Astrocyte (in vitro differentiated cells and primary cell): ENCODE measurements at regions not wholly inside any gene's neighbourhood (a gene's known extent, or its start where the extent isn't known, plus 50 kb on each side); places are given as distances from the start of the nearest gene placed in this dataset.

Experiments used
- DNase-seq: peaks from one replicate; pipeline ENCODE4 v3.0.0-alpha.2; 2010; ENCODE audit warnings: low read depth
- FAIRE-seq: peaks from 2 replicates; lab custom pipeline; 2011; peaks lifted over from hg19 to GRCh38; lab: Jason Lieb, UNC
- H2AFZ ChIP-seq: 2 replicates; pipeline ENCODE4 v1.6.0; 2012; ENCODE audit warnings: low read depth, low read length, inconsistent platforms
- H3K27ac ChIP-seq: 2 replicates; pipeline ENCODE4 v1.5.1; 2011; ENCODE audit warnings: low read depth, low read length, inconsistent platforms
- H3K27me3 ChIP-seq: 2 replicates; pipeline ENCODE4 v1.6.0; 2011; ENCODE audit warnings: low read length, inconsistent platforms; ENCODE audit not compliant: insufficient read depth
- H3K36me3 ChIP-seq: 2 replicates; pipeline ENCODE4 v1.5.1; 2011; ENCODE audit warnings: low read length, inconsistent platforms; ENCODE audit not compliant: insufficient read depth
- H3K4me1 ChIP-seq: 2 replicates; pipeline ENCODE4 v1.5.1; 2011; ENCODE audit warnings: low read length, inconsistent platforms; ENCODE audit not compliant: insufficient read depth
- H3K4me2 ChIP-seq: 2 replicates; pipeline ENCODE4 v1.6.0; 2012; ENCODE audit warnings: low read length, inconsistent platforms
- H3K4me3 ChIP-seq: 2 replicates; pipeline ENCODE4 v1.5.1; 2011; ENCODE audit warnings: low read depth, mild to moderate bottlenecking, low read length, inconsistent platforms; ENCODE audit not compliant: insufficient read depth
- H3K79me2 ChIP-seq: 2 replicates; pipeline ENCODE4 v1.6.0; 2012; ENCODE audit warnings: mild to moderate bottlenecking, low read length, inconsistent platforms; ENCODE audit not compliant: insufficient read depth
- H3K9ac ChIP-seq: 2 replicates; pipeline ENCODE4 v1.6.0; 2012; ENCODE audit warnings: mild to moderate bottlenecking, low read length, inconsistent platforms
- H3K9me3 ChIP-seq: 2 replicates; pipeline ENCODE4 v1.5.1; 2012; ENCODE audit warnings: low read depth, mild to moderate bottlenecking, low read length, inconsistent platforms; ENCODE audit not compliant: insufficient read depth
- H4K20me1 ChIP-seq: 2 replicates; pipeline ENCODE4 v1.6.0; 2012; ENCODE audit warnings: low read length, inconsistent platforms; ENCODE audit not compliant: insufficient read depth
- H3K27ac Mint-ChIP-seq: one replicate; pipeline ENCODE4 v1.8.0; 2021; ENCODE audit warnings: mild to moderate bottlenecking, mixed read lengths; ENCODE audit not compliant: unreplicated experiment
- H3K27me3 Mint-ChIP-seq: one replicate; pipeline ENCODE4 v1.8.0; 2021; ENCODE audit warnings: low read depth, mixed read lengths; ENCODE audit not compliant: unreplicated experiment
- H3K36me3 Mint-ChIP-seq: one replicate; pipeline ENCODE4 v1.8.0; 2021; ENCODE audit warnings: low read depth, mixed read lengths; ENCODE audit not compliant: unreplicated experiment
- H3K4me1 Mint-ChIP-seq: one replicate; pipeline ENCODE4 v1.8.0; 2021; ENCODE audit warnings: low read depth, mixed read lengths; ENCODE audit not compliant: unreplicated experiment
- H3K4me3 Mint-ChIP-seq: one replicate; pipeline ENCODE4 v1.8.0; 2021; ENCODE audit warnings: mild to moderate bottlenecking, moderate library complexity, mixed read lengths; ENCODE audit not compliant: unreplicated experiment
- H3K9me3 Mint-ChIP-seq: one replicate; pipeline ENCODE4 v1.8.0; 2021; ENCODE audit warnings: mild to moderate bottlenecking, mixed read lengths; ENCODE audit not compliant: unreplicated experiment
- CTCF ChIP-seq: IDR thresholded peaks from 2 replicates; pipeline ENCODE4 v1.5.1; 2011; ENCODE audit warnings: low read depth, mild to moderate bottlenecking, inconsistent platforms, low read length, moderate library complexity; ENCODE audit not compliant: insufficient read depth
- EZH2 ChIP-seq: IDR thresholded peaks from 2 replicates; pipeline ENCODE4 v1.6.1; 2012; ENCODE audit warnings: mild to moderate bottlenecking, low read length, inconsistent platforms; ENCODE audit not compliant: insufficient read depth

DNA sequence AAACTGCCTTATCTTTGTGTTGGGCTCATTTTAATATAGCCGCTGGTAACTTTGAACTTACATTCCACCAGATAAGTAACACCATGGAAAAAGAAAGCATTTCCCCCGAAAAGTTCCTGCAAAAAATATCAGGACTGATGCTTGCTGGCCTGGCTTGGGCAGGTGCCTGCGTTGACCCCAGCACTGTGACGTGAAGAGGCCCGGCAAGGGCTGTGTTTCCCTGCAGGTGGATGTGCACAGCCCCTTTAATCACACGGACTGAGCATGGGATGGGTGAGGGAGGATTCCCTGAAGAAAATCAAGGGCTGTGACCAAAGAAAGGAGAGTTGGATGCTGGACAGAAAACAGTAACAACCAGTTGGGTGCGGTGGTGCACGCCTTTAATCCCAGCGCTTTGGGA is 138.2 kb downstream of the NSG2 start:
- TF ChIP-seq CTCF (no peak), EZH2 (no peak)
- Histone ChIP-seq H3K4me2 (no peak overlapping the region), H3K79me2 (no peaks in the 10 kb centered on the region), H3K4me1 (no peaks in the 10 kb centered on the region), H3K4me3 (no peak overlapping the region), H3K27me3 (no peaks in the 10 kb centered on the region), H3K27ac (no peak overlapping the region), H3K9me3 (no peaks in the 10 kb centered on the region), H4K20me1 (no peaks in the 10 kb centered on the region), H3K9ac (no peak overlapping the region), H3K36me3 (no peaks in the 10 kb centered on the region), H2AFZ (no peak overlapping the region)
- no peak overlapping the region for H3K27ac Mint-ChIP-seq
- H3K9me3 Mint-ChIP-seq = no peaks in the 10 kb centered on the region
- no peak overlapping the region for H3K4me3 Mint-ChIP-seq
- DNase-seq (no peak), FAIRE-seq (no peak)
- no peaks in the 10 kb centered on the region for H3K36me3 Mint-ChIP-seq
- H3K4me1 Mint-ChIP-seq = no peaks in the 10 kb centered on the region
- peaks cover 39% of the 10 kb centered on the region for H3K27me3 Mint-ChIP-seq

DNA sequence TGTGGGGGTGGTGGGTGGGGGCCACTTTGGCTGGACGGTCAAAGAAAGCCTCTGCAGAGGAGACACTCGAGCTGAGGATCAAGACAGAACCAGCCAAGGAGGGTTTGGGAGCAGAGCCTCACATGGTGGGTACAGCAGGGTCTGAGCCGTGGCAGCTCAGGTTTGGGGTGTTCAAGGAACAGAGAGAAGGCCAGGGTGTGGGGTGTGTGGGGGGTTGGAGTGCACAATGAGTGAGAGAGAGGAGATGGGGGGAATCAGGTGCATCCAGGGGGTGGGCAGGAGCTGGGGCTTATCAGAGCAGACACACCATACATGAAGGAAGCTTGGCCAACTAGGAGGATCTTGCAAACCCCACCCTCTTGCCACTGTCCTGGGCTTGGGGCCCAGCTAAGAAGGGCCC is 140.0 kb downstream of the NSG2 start:
- no peaks in the 10 kb centered on the region for H3K9me3 ChIP-seq
- Mint-ChIP-seq H3K27ac (no peak overlapping the region), H3K9me3 (peaks cover 2% of the 10 kb centered on the region), H3K4me1 (no peaks in the 10 kb centered on the region), H3K27me3 (peaks cover 47% of the 10 kb centered on the region), H3K4me3 (no peak overlapping the region), H3K36me3 (no peaks in the 10 kb centered on the region)
- no peak for TF ChIP-seq CTCF
- TF ChIP-seq EZH2 = no peak
- no peak overlapping the region for H3K27ac ChIP-seq
- DNase-seq (no peak), FAIRE-seq (no peak)
- no peak overlapping the region for H3K9ac ChIP-seq
- no peak overlapping the region for H2AFZ ChIP-seq
- no peaks in the 10 kb centered on the region for H3K4me1 ChIP-seq
- no peaks in the 10 kb centered on the region for H3K36me3 ChIP-seq
- no peaks in the 10 kb centered on the region for H3K79me2 ChIP-seq
- H3K27me3 ChIP-seq = peaks cover 8% of the 10 kb centered on the region
- H4K20me1 ChIP-seq = no peaks in the 10 kb centered on the region
- H3K4me3 ChIP-seq = no peak overlapping the region
- H3K4me2 ChIP-seq = no peak overlapping the region

DNA sequence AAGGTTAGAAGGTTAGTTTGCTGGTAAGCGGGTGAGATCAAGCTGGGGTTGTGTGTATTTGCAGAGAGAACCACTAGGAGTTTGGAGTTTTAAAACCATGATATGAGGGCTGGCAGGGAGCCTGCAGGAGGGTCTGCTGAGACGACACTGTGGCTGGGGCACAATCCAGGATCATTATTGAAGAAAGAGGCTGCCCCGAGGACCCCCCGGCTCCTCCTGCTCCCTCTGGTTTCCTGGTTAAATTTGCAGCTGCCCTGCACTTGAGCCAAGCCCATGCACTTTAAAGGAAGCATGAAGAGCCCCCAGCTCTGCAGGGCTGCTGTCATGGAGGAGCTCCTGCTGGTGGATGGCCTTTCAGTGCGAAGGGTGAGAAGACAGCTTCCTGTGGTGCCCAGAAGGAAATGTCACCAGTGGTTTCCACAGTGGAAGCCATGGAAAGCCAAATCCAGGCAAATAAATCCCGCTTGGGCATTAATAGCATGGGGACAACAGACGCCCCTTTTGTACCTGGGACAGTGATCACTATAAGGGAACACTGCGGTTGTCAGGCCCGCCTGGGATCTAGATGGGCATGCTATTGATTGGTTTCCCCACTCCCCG is 140.7 kb downstream of the NSG2 start:
- Histone ChIP-seq H3K9ac (no peak overlapping the region), H3K36me3 (no peaks in the 10 kb centered on the region), H3K27ac (no peak overlapping the region), H3K4me2 (no peak overlapping the region), H3K4me1 (no peaks in the 10 kb centered on the region), H3K4me3 (no peak overlapping the region), H3K9me3 (no peaks in the 10 kb centered on the region), H3K27me3 (peaks cover 8% of the 10 kb centered on the region), H3K79me2 (no peaks in the 10 kb centered on the region), H4K20me1 (no peaks in the 10 kb centered on the region), H2AFZ (no peak overlapping the region)
- Mint-ChIP-seq H3K4me3 (no peak overlapping the region), H3K4me1 (no peaks in the 10 kb centered on the region), H3K9me3 (peaks cover 2% of the 10 kb centered on the region), H3K36me3 (no peaks in the 10 kb centered on the region), H3K27me3 (peaks cover 49% of the 10 kb centered on the region), H3K27ac (no peak overlapping the region)
- no peak for TF ChIP-seq CTCF
- TF ChIP-seq EZH2 = no peak
- FAIRE-seq = no peak
- DNase-seq = no peak
